ENCODE measurements at regions not wholly inside any gene's neighbourhood (a gene's known extent, or its start where the extent isn't known, plus 50 kb on each side); places are given as distances from the start of the nearest gene placed in this dataset.

GRCh38 chr15:26069231-26069641, 206.1 kb upstream of the ATP10A start:
- TF ChIP-seq POLR2A (IDR thresholded peaks at IDR 0.05; ENCODE audit: low read depth, low read length) (no peak), TAF1 (IDR thresholded peaks at IDR 0.05; ENCODE audit: low read depth, low read length) (no peak), PAX5 (IDR thresholded peaks at IDR 0.05; ENCODE audit: insufficient read depth, low read length, severe bottlenecking) (no peak), POLR2AphosphoS5 (IDR thresholded peaks at IDR 0.05; ENCODE audit: low read depth, low read length) (no peak), SPI1 (IDR thresholded peaks at IDR 0.05; ENCODE audit: low read depth, low read length) (no peak)

All from GM12891 (cell line).